G401.6 (cell line): ENCODE measurements at regions not wholly inside any gene's neighbourhood (a gene's known extent, or its start where the extent isn't known, plus 50 kb on each side); places are given as distances from the start of the nearest gene placed in this dataset.
"Not testable (repeated sequence)": the region's sequence is repeated elsewhere in the genome, so short reads cannot be mapped to it uniquely, and the experiment has no call there.

Source experiments
- FAIRE-seq: peaks from 2 replicates; lab custom pipeline; 2012; peaks lifted over from hg19 to GRCh38; lab: Jason Lieb, UNC

- no peak for FAIRE-seq
Measured at GRCh38 chr20:39974966-39975501, 714.0 kb downstream of the MAFB start.

GRCh38 chr20:39968495-39968894 lies 720.5 kb downstream of the MAFB start:
- FAIRE-seq: no peak

GRCh38 chr20:39967806-39968205 lies 721.2 kb downstream of the MAFB start:
- FAIRE-seq: no peak

GRCh38 chr20:39961637-39962244 lies 727.3 kb downstream of the MAFB start:
- FAIRE-seq: no peak

- no peak for FAIRE-seq
Measured at GRCh38 chr20:39960522-39961428, 728.3 kb downstream of the MAFB start.

GRCh38 chr20:39957911-39958310 lies 731.1 kb downstream of the MAFB start:
- FAIRE-seq: not testable (repeated sequence)

- no peak for FAIRE-seq
Measured at GRCh38 chr20:39954621-39955020, 734.4 kb downstream of the MAFB start.

- no peak for FAIRE-seq
Measured at GRCh38 chr20:39946931-39947330, 742.1 kb downstream of the MAFB start.

GRCh38 chr20:39946053-39946810 lies 742.8 kb downstream of the MAFB start:
- no peak for FAIRE-seq

GRCh38 chr20:39944861-39945260 lies 744.2 kb downstream of the MAFB start:
- FAIRE-seq: no peak

- no peak for FAIRE-seq
Measured at GRCh38 chr20:39943336-39943735, 745.7 kb downstream of the MAFB start.

- no peak for FAIRE-seq
Measured at GRCh38 chr20:39941245-39941644, 747.8 kb downstream of the MAFB start.

- no peak for FAIRE-seq
Measured at GRCh38 chr20:39939241-39939865, 749.7 kb downstream of the MAFB start.

- no peak for FAIRE-seq
Measured at GRCh38 chr20:39936401-39936800, 752.6 kb downstream of the MAFB start.

- no peak for FAIRE-seq
Measured at GRCh38 chr20:39935901-39936300, 753.1 kb downstream of the MAFB start.

- no peak for FAIRE-seq
Measured at GRCh38 chr20:39916236-39916765, 772.7 kb downstream of the MAFB start.

GRCh38 chr20:39913274-39913673 lies 775.8 kb downstream of the MAFB start:
- FAIRE-seq: no peak

GRCh38 chr20:39911497-39911896 lies 777.5 kb downstream of the MAFB start:
- FAIRE-seq: no peak

GRCh38 chr20:39910536-39910935 lies 778.5 kb downstream of the MAFB start:
- no peak for FAIRE-seq

GRCh38 chr20:39909447-39909846 lies 779.6 kb downstream of the MAFB start:
- no peak for FAIRE-seq

- FAIRE-seq: no peak
Measured at GRCh38 chr20:39904476-39905112, 784.4 kb downstream of the MAFB start.
